GM19043 (cell line): ENCODE measurements at regions not wholly inside any gene's neighbourhood (a gene's known extent, or its start where the extent isn't known, plus 50 kb on each side); places are given as distances from the start of the nearest gene placed in this dataset.

Experiments used
- ATAC-seq: cut with Tn5 transposase; IDR thresholded peaks from one replicate; pipeline ENCODE4 v1.9.1; 2021; ENCODE audit warnings: low read depth; ENCODE audit not compliant: unreplicated experiment

- ATAC-seq, result no peak
Observed at GRCh38 chr20:23186808-23187207, 100.7 kb upstream of the CD93 start.

GRCh38 chr20:23180451-23180921 is 94.4 kb upstream of the CD93 start:
- ATAC-seq, result no peak

GRCh38 chr20:23179766-23180403 is 93.8 kb upstream of the CD93 start:
- no peak for ATAC-seq

GRCh38 chr20:23178806-23179205 is 92.7 kb upstream of the CD93 start:
- no peak for ATAC-seq

GRCh38 chr20:23174821-23175220 is 88.7 kb upstream of the CD93 start:
- ATAC-seq, result no peak

- ATAC-seq, result no peak
Observed at GRCh38 chr20:23167431-23167830, 81.3 kb upstream of the CD93 start.

- no peak for ATAC-seq
Observed at GRCh38 chr20:23166563-23166962, 80.4 kb upstream of the CD93 start.

- no peak for ATAC-seq
Observed at GRCh38 chr20:23165964-23166363, 79.8 kb upstream of the CD93 start.

- ATAC-seq, result no peak
Observed at GRCh38 chr20:23165307-23165750, 79.2 kb upstream of the CD93 start.

- ATAC-seq, result no peak
Observed at GRCh38 chr20:23164176-23164601, 78.1 kb upstream of the CD93 start.

- ATAC-seq, result no peak
Observed at GRCh38 chr20:23163562-23163961, 77.4 kb upstream of the CD93 start.

- ATAC-seq, result no peak
Observed at GRCh38 chr20:23162887-23163286, 76.8 kb upstream of the CD93 start.

GRCh38 chr20:23161968-23162696 is 76.0 kb upstream of the CD93 start:
- no peak for ATAC-seq

- no peak for ATAC-seq
Observed at GRCh38 chr20:23161244-23161891, 75.2 kb upstream of the CD93 start.

- ATAC-seq, result no peak
Observed at GRCh38 chr20:23160536-23161243, 74.6 kb upstream of the CD93 start.

GRCh38 chr20:23159947-23160318 is 73.8 kb upstream of the CD93 start:
- ATAC-seq, result no peak

- no peak for ATAC-seq
Observed at GRCh38 chr20:23159256-23159946, 73.3 kb upstream of the CD93 start.

GRCh38 chr20:23157734-23158133 is 71.6 kb upstream of the CD93 start:
- ATAC-seq, result no peak

- no peak for ATAC-seq
Observed at GRCh38 chr20:23156842-23157423, 70.8 kb upstream of the CD93 start.
